ENCODE measurements at regions not wholly inside any gene's neighbourhood (a gene's known extent, or its start where the extent isn't known, plus 50 kb on each side); places are given as distances from the start of the nearest gene placed in this dataset.
"Not testable (repeated sequence)": the region's sequence is repeated elsewhere in the genome, so short reads cannot be mapped to it uniquely, and the experiment has no call there.

GRCh38 chr11:43177975-43178374 is 133.8 kb upstream of the API5 start:
- no peaks in the 10 kb centered on the region for H3K36me3 ChIP-seq
- no peak overlapping the region for H3K27ac ChIP-seq
- no peaks in the 10 kb centered on the region for H3K9me3 ChIP-seq
- TF ChIP-seq POLR2A (IDR thresholded peaks at IDR 0.05) (no peak), CTCF (IDR thresholded peaks at IDR 0.05) (no peak)
- intact Hi-C loops (cut with DNase I; ENCODE audit: low total_unique reads) = no loop called here
- no peaks in the 10 kb centered on the region for H3K4me1 ChIP-seq
- DNase-seq = no peak
- H3K27me3 ChIP-seq = no peaks in the 10 kb centered on the region
- no peak overlapping the region for H3K4me3 ChIP-seq

- H3K4me3 ChIP-seq; DNase-seq; H3K27ac ChIP-seq; H3K36me3 ChIP-seq; H3K4me1 ChIP-seq; H3K27me3 ChIP-seq; intact Hi-C loops (cut with DNase I; ENCODE audit: low total_unique reads); H3K9me3 ChIP-seq: not testable (repeated sequence)
Observed at GRCh38 chr11:43194459-43194858, 117.3 kb upstream of the API5 start.

- no peak overlapping the region for H3K4me3 ChIP-seq
- TF ChIP-seq POLR2A (IDR thresholded peaks at IDR 0.05) = no peak
- TF ChIP-seq CTCF (IDR thresholded peaks at IDR 0.05) = no peak
- intact Hi-C loops (cut with DNase I; ENCODE audit: low total_unique reads) = no loop called here
- H3K9me3 ChIP-seq = no peaks in the 10 kb centered on the region
- H3K36me3 ChIP-seq = no peaks in the 10 kb centered on the region
- no peak overlapping the region for H3K27ac ChIP-seq
- H3K27me3 ChIP-seq = no peaks in the 10 kb centered on the region
- DNase-seq = no peak
- H3K4me1 ChIP-seq = no peaks in the 10 kb centered on the region
Observed at GRCh38 chr11:43197379-43197778, 114.4 kb upstream of the API5 start.

- TF ChIP-seq CTCF (IDR thresholded peaks at IDR 0.05) (no peak), POLR2A (IDR thresholded peaks at IDR 0.05) (no peak)
- H3K27me3 ChIP-seq = no peaks in the 10 kb centered on the region
- H3K27ac ChIP-seq = no peak overlapping the region
- no peaks in the 10 kb centered on the region for H3K4me1 ChIP-seq
- intact Hi-C loops (cut with DNase I; ENCODE audit: low total_unique reads) = no loop called here
- DNase-seq = no peak
- no peaks in the 10 kb centered on the region for H3K9me3 ChIP-seq
- no peaks in the 10 kb centered on the region for H3K36me3 ChIP-seq
- no peak overlapping the region for H3K4me3 ChIP-seq
Observed at GRCh38 chr11:43200031-43200430, 111.8 kb upstream of the API5 start.

GRCh38 chr11:43212279-43212678 is 99.5 kb upstream of the API5 start:
- intact Hi-C loops (cut with DNase I; ENCODE audit: low total_unique reads) = no loop called here
- DNase-seq = no peak
- Histone ChIP-seq H3K27ac (no peak overlapping the region), H3K27me3 (no peaks in the 10 kb centered on the region), H3K4me3 (no peak overlapping the region), H3K36me3 (no peaks in the 10 kb centered on the region), H3K9me3 (no peaks in the 10 kb centered on the region), H3K4me1 (no peaks in the 10 kb centered on the region)
- TF ChIP-seq POLR2A (IDR thresholded peaks at IDR 0.05) (no peak), CTCF (IDR thresholded peaks at IDR 0.05) (no peak)

GRCh38 chr11:43214471-43214870 is 97.3 kb upstream of the API5 start:
- no peak overlapping the region for H3K4me3 ChIP-seq
- intact Hi-C loops (cut with DNase I; ENCODE audit: low total_unique reads) = no loop called here
- H3K4me1 ChIP-seq = no peaks in the 10 kb centered on the region
- no peaks in the 10 kb centered on the region for H3K9me3 ChIP-seq
- H3K36me3 ChIP-seq = no peaks in the 10 kb centered on the region
- no peak for TF ChIP-seq POLR2A (IDR thresholded peaks at IDR 0.05)
- TF ChIP-seq CTCF (IDR thresholded peaks at IDR 0.05) = no peak
- no peak for DNase-seq
- no peaks in the 10 kb centered on the region for H3K27me3 ChIP-seq
- no peak overlapping the region for H3K27ac ChIP-seq

Data from uterus (tissue), 3 donors.